Endothelial cell of umbilical vein (primary cell): ENCODE measurements at regions not wholly inside any gene's neighbourhood (a gene's known extent, or its start where the extent isn't known, plus 50 kb on each side); places are given as distances from the start of the nearest gene placed in this dataset.

Source experiments
- BruUV-seq: library from RNA; stranded (reverse); fragments of 400-500 nt; replicated peaks from 2 replicates; lab custom pipeline; 2021; lab: Mats Ljungman, UMichigan
- CTCF ChIA-PET: fragments of 300-600, 350-600 bp; sonication (Branson Sonifier 250); formaldehyde crosslinking; loops from one replicate; lab custom pipeline; 2021; ENCODE audit warnings: antibody characterized with exemption, inconsistent platforms; lab: Charles Lee
- POLR2A ChIA-PET: fragments of 300-600, 350-600 bp; sonication (Branson Sonifier 250); formaldehyde crosslinking; loops from one replicate; lab custom pipeline; 2021; ENCODE audit warnings: antibody characterized with exemption, inconsistent platforms; lab: Charles Lee
- DNase-seq: peaks from one replicate; pipeline ENCODE4 v3.0.0-alpha.2; 2011; ENCODE audit warnings: low read depth, low spot score
- FAIRE-seq: peaks from 2 replicates; lab custom pipeline; 2011; peaks lifted over from hg19 to GRCh38; lab: Jason Lieb, UNC
- H2AFZ ChIP-seq: 2 replicates; pipeline ENCODE4 v1.6.0; 2012; ENCODE audit warnings: low read depth, low read length, control low read depth, inconsistent platforms
- H3K27ac ChIP-seq: 2 replicates; pipeline ENCODE4 v1.5.1; 2011; ENCODE audit warnings: low read depth, mild to moderate bottlenecking, control low read depth, low read length, moderate library complexity; ENCODE audit not compliant: insufficient read depth
- H3K27me3 ChIP-seq, 2 experiments: 2 replicates each; pipeline versions ENCODE4 v1.6.0 to v1.6.1; 2011; ENCODE audit warnings: low read length in 2 of 2, mixed read lengths in 1 of 2; ENCODE audit not compliant: control insufficient read depth in 2 of 2, insufficient read depth in 2 of 2
- H3K36me3 ChIP-seq, 2 experiments: 2 replicates in 1 of 2; 3 replicates in 1 of 2; pipeline ENCODE4 v1.5.1; 2011; ENCODE audit warnings: low read length in 2 of 2, mild to moderate bottlenecking in 1 of 2, moderate library complexity in 1 of 2; ENCODE audit not compliant: control insufficient read depth in 2 of 2, insufficient read depth in 2 of 2; ENCODE audit errors: extremely low read depth in 1 of 2
- H3K4me1 ChIP-seq: 3 replicates; pipeline ENCODE4 v1.5.1; 2011; ENCODE audit warnings: mild to moderate bottlenecking, low read length; ENCODE audit not compliant: control insufficient read depth, insufficient read depth; ENCODE audit errors: extremely low read depth
- H3K4me2 ChIP-seq: 2 replicates; pipeline ENCODE4 v1.6.1; 2011; ENCODE audit warnings: low read length, control low read depth, mixed read lengths; ENCODE audit not compliant: insufficient read depth
- H3K4me3 ChIP-seq, 3 experiments: fragments of 200-600 bp in 1 of 3; sonication (generic), shearing (Covaris generic) in 1 of 3; replicated peaks in 1 of 3; 2 replicates each; pipeline ENCODE4 v1.5.1; 2011 to 2016; ENCODE audit warnings: control low read depth in 3 of 3, low read length in 3 of 3, mild to moderate bottlenecking in 2 of 3, inconsistent platforms in 1 of 3, low read depth in 1 of 3, moderate library complexity in 1 of 3; ENCODE audit not compliant: insufficient read depth in 1 of 3
- H3K79me2 ChIP-seq: 2 replicates; pipeline ENCODE4 v1.6.0; 2012; ENCODE audit warnings: low read length, inconsistent platforms; ENCODE audit not compliant: control insufficient read depth, insufficient read depth
- H3K9ac ChIP-seq: replicated peaks from 2 replicates; pipeline ENCODE3; 2011; ENCODE audit warnings: low read length, control low read depth; ENCODE audit not compliant: insufficient read depth; ENCODE audit errors: extremely low read depth
- H3K9me1 ChIP-seq: replicated peaks from 3 replicates; pipeline ENCODE4 v1.6.0; 2011; ENCODE audit warnings: mild to moderate bottlenecking, low read length; ENCODE audit not compliant: control insufficient read depth, insufficient read depth; ENCODE audit errors: extremely low read depth
- H3K9me3 ChIP-seq: replicated peaks from 2 replicates; pipeline ENCODE4 v1.5.1; 2012; ENCODE audit warnings: low read length, inconsistent platforms; ENCODE audit not compliant: control insufficient read depth, insufficient read depth
- H4K20me1 ChIP-seq: replicated peaks from 2 replicates; pipeline ENCODE3; 2011; ENCODE audit warnings: mild to moderate bottlenecking, low read length; ENCODE audit not compliant: control insufficient read depth, insufficient read depth; ENCODE audit errors: extremely low read depth
- CTCF ChIP-seq, 2 donors: IDR thresholded peaks; 1 replicate in 1 of 2; 2 replicates in 1 of 2; pipeline ENCODE4 v1.5.1; 2011; ENCODE audit warnings: low read length in 2 of 2, mild to moderate bottlenecking in 2 of 2, moderate library complexity in 2 of 2, control low read depth in 1 of 2, inconsistent platforms in 1 of 2, low read depth in 1 of 2; ENCODE audit not compliant: insufficient read depth in 1 of 2; ENCODE audit errors: extremely low read depth in 1 of 2
- EZH2 ChIP-seq: IDR thresholded peaks from 2 replicates; pipeline ENCODE4 v1.6.1; 2012; ENCODE audit warnings: borderline replicate concordance, low read depth, mild to moderate bottlenecking, moderate library complexity, low read length, inconsistent platforms; ENCODE audit not compliant: severe bottlenecking
- FOS ChIP-seq: IDR thresholded peaks from 2 replicates; pipeline ENCODE4 v1.6.1; 2011; ENCODE audit warnings: mild to moderate bottlenecking, low read length, moderate library complexity, borderline replicate concordance; ENCODE audit not compliant: insufficient read depth
- GATA2 ChIP-seq: IDR thresholded peaks from 2 replicates; pipeline ENCODE4 v1.7.0; 2011; ENCODE audit warnings: low read depth, mild to moderate bottlenecking, moderate library complexity, mixed read lengths, low read length; ENCODE audit not compliant: insufficient read length, insufficient read depth
- JUN ChIP-seq: IDR thresholded peaks from 2 replicates; pipeline ENCODE4 v1.6.1; 2011; ENCODE audit warnings: borderline replicate concordance, low read depth; ENCODE audit not compliant: insufficient read length, insufficient read depth
- MAX ChIP-seq: IDR thresholded peaks from 2 replicates; pipeline ENCODE4 v1.6.1; 2011; ENCODE audit not compliant: insufficient read depth, insufficient read length
- MYC ChIP-seq: IDR thresholded peaks from one replicate; pipeline ENCODE4 v1.6.1; 2011; ENCODE audit warnings: mild to moderate bottlenecking, low read depth, low read length
- POLR2A ChIP-seq: IDR thresholded peaks from 2 replicates; pipeline ENCODE4 v1.6.1; 2012; ENCODE audit warnings: low read depth, mild to moderate bottlenecking, control low read depth, low read length
- POLR2AphosphoS5 ChIP-seq: IDR thresholded peaks from 2 replicates; pipeline ENCODE4 v1.6.1; 2012; ENCODE audit warnings: low read depth, mild to moderate bottlenecking, control low read depth, low read length, moderate library complexity; ENCODE audit not compliant: insufficient read depth
- dilution Hi-C: fragments of 300-500 bp; cut with MboI; formaldehyde crosslinking; loops from one replicate; pipeline ENCODE4 v1.15.0; 2019; ENCODE audit warnings: low sequenced_read_pairs; ENCODE audit not compliant: extremely low pct_ligation_motif_present
- intact Hi-C: fragments of 100-400 bp; cut with micrococcal nuclease; formaldehyde crosslinking; loops from one replicate; pipeline ENCODE4 v1.10.0; 2022

GRCh38 chr1:187257476-187257875 is 428.7 kb downstream of the PLA2G4A start:
- FAIRE-seq, result no peak

GRCh38 chr1:187261637-187262036 is 432.9 kb downstream of the PLA2G4A start:
- no peaks in the 10 kb centered on the region for H3K4me1 ChIP-seq
- dilution Hi-C loops, result no loop called here
- intact Hi-C loops, result no loop called here
- H3K4me3 ChIP-seq, result no peak overlapping the region
- H3K27me3 ChIP-seq, result peaks cover 0 to 2% of the 10 kb centered on the region in 2 experiments
- no peaks in the 10 kb centered on the region for H3K9me1 ChIP-seq
- no peaks in the 10 kb centered on the region for H3K36me3 ChIP-seq
- no peaks in the 10 kb centered on the region for H3K79me2 ChIP-seq
- no TSS peak for BruUV-seq
- H3K4me2 ChIP-seq, result no peak overlapping the region
- ChIA-PET POLR2A (no interaction called here), CTCF (no interaction called here)
- no peak overlapping the region for H3K27ac ChIP-seq
- no peaks in the 10 kb centered on the region for H4K20me1 ChIP-seq
- H3K9ac ChIP-seq, result no peak overlapping the region
- H3K9me3 ChIP-seq, result no peaks in the 10 kb centered on the region
- H2AFZ ChIP-seq, result no peak overlapping the region
- TF ChIP-seq POLR2AphosphoS5 (no peak), FOS (no peak), MYC (no peak), CTCF (IDR thresholded peaks at IDR 0.05; ENCODE audit: extremely low read depth in 1 of 2, insufficient read depth in 1 of 2, low read depth in 1 of 2, low read length in 2 of 2) (no peak), POLR2A (no peak), MAX (no peak), EZH2 (no peak), JUN (no peak), GATA2 (no peak)
- DNase-seq (no peak), FAIRE-seq (no peak)

More at GRCh38 chr1:187257476-187257875, 428.7 kb downstream of the PLA2G4A start:
- H3K9me1 ChIP-seq, result no peaks in the 10 kb centered on the region
- no peak overlapping the region for H3K27ac ChIP-seq
- ChIA-PET CTCF (interaction anchor here (1.5 kb wide), 1 partner anchor 206 kb away, joined by 3 read pairs; no protein-coding TSS in a partner anchor), POLR2A (no interaction called here)
- no peak overlapping the region for H2AFZ ChIP-seq
- TF ChIP-seq JUN (no peak), POLR2A (no peak), POLR2AphosphoS5 (no peak), FOS (no peak)
- no TSS peak for BruUV-seq
- H3K4me3 ChIP-seq, result no peak overlapping the region
- no peaks in the 10 kb centered on the region for H3K79me2 ChIP-seq
- no peaks in the 10 kb centered on the region for H3K4me1 ChIP-seq
- no peak for DNase-seq
- no peaks in the 10 kb centered on the region for H4K20me1 ChIP-seq
- no peaks in the 10 kb centered on the region for H3K36me3 ChIP-seq
- no peak overlapping the region for H3K4me2 ChIP-seq
- no peaks in the 10 kb centered on the region for H3K9me3 ChIP-seq
- no peak overlapping the region for H3K9ac ChIP-seq
- intact Hi-C loops, result loop anchor here (10.0 kb wide), 1 partner anchor 653 kb away; no protein-coding TSS in a partner anchor
- dilution Hi-C loops, result no loop called here
- H3K27me3 ChIP-seq, result no peaks in the 10 kb centered on the region
